ENCODE measurements at regions not wholly inside any gene's neighbourhood (a gene's known extent, or its start where the extent isn't known, plus 50 kb on each side); places are given as distances from the start of the nearest gene placed in this dataset.

GRCh38 chr15:69608661-69609060 is 156.0 kb downstream of the RPLP1 start:
- TF ChIP-seq CTCF (IDR thresholded peaks at IDR 0.05) (no peak), EP300 (IDR thresholded peaks at IDR 0.05) (no peak)

Measured in gastroesophageal sphincter (tissue), 3 donors.